Aorta (tissue), 5 donors: ENCODE measurements at regions not wholly inside any gene's neighbourhood (a gene's known extent, or its start where the extent isn't known, plus 50 kb on each side); places are given as distances from the start of the nearest gene placed in this dataset.

Source experiments
- ATAC-seq: fragments of 200-7000 bp; cut with Tn5 transposase; one replicate; pipeline ENCODE4 v1.9.1; 2022; ENCODE audit warnings: moderate library complexity; ENCODE audit not compliant: low FRiP score
- DNase-seq, 2 donors: peaks; one replicate each; pipeline ENCODE4 v3.0.0-alpha.2; 2020
- H3K27ac ChIP-seq, 2 donors: one replicate each; pipeline ENCODE4 v1.5.1; 2013; ENCODE audit warnings: low read length in 2 of 2, mild to moderate bottlenecking in 2 of 2, moderate library complexity in 2 of 2, control low read depth in 1 of 2, inconsistent platforms in 1 of 2, low read depth in 1 of 2
- H3K27me3 ChIP-seq, 2 donors: one replicate each; pipeline ENCODE4 v1.6.1; 2013; ENCODE audit warnings: control low read depth in 1 of 2, low read length in 1 of 2, mild to moderate bottlenecking in 1 of 2, moderate library complexity in 1 of 2; ENCODE audit not compliant: insufficient read depth in 2 of 2, control insufficient read depth in 1 of 2
- H3K36me3 ChIP-seq, 2 donors: one replicate each; pipeline ENCODE4 v1.6.1; 2013; ENCODE audit warnings: control low read depth in 1 of 2, low read length in 1 of 2, mild to moderate bottlenecking in 1 of 2; ENCODE audit not compliant: insufficient read depth in 2 of 2, control insufficient read depth in 1 of 2
- H3K4me1 ChIP-seq, 2 donors: one replicate each; pipeline ENCODE4 v1.6.1; 2013; ENCODE audit warnings: low read length in 2 of 2, control low read depth in 1 of 2, mild to moderate bottlenecking in 1 of 2, moderate library complexity in 1 of 2; ENCODE audit not compliant: insufficient read depth in 2 of 2, control insufficient read depth in 1 of 2
- H3K4me3 ChIP-seq, 2 donors: one replicate each; pipeline ENCODE4 v1.5.1; 2013; ENCODE audit warnings: low read length in 2 of 2, control low read depth in 1 of 2, mild to moderate bottlenecking in 1 of 2
- H3K9me3 ChIP-seq: one replicate; pipeline ENCODE4 v1.6.1; 2013; ENCODE audit warnings: mild to moderate bottlenecking, low read length; ENCODE audit not compliant: control insufficient read depth
- WGBS, 2 donors: extraction: QIAGEN DNeasy Blood & Tissue Kit; methylation state at CpG; one replicate each; pipeline ENCODE4 v1.1.7; 2013; 5-methylcytosine and 5-hydroxymethylcytosine counted together
- intact Hi-C, 2 donors: fragments of 100-400 bp; cut with DNase I; formaldehyde crosslinking; loops; one replicate each; pipeline versions ENCODE4 v1.14.2 to v1.15.0; 2022
- donor health status: healthy with polysubstance abuse.
- donor health status: Bipolar disorder and iron deficiency.
- donor health status: DM: no; HTN: no; CAD: no.
- donor health status: DM: no; HTN: no; CAD: no.
- donor health status: DM: yes; HTN: yes; CAD: no.

- Histone ChIP-seq H3K4me1 (no peaks in the 10 kb centered on the region), H3K36me3 (no peaks in the 10 kb centered on the region), H3K9me3 (no peaks in the 10 kb centered on the region), H3K27me3 (no peaks in the 10 kb centered on the region), H3K27ac (no peak overlapping the region), H3K4me3 (no peak overlapping the region)
- ATAC-seq (no peak), DNase-seq (no peak)
- intact Hi-C loops: no loop called here
These were observed 357.8 kb upstream of the MBL2 start for GRCh38 chr10:53130337-53130736.

- Histone ChIP-seq H3K27me3 (no peaks in the 10 kb centered on the region), H3K4me3 (no peak overlapping the region), H3K27ac (no peak overlapping the region), H3K9me3 (no peaks in the 10 kb centered on the region), H3K4me1 (no peaks in the 10 kb centered on the region), H3K36me3 (no peaks in the 10 kb centered on the region)
- ATAC-seq (no peak), DNase-seq (no peak)
- 26 to 28% methylated on average over 4 of the region's 4 CpGs for WGBS, 2 donors
- intact Hi-C loops: no loop called here
These were observed 355.1 kb upstream of the MBL2 start for GRCh38 chr10:53127686-53128085.

- Histone ChIP-seq H3K27ac (no peak overlapping the region), H3K36me3 (no peaks in the 10 kb centered on the region), H3K4me3 (no peak overlapping the region), H3K4me1 (no peaks in the 10 kb centered on the region), H3K27me3 (no peaks in the 10 kb centered on the region), H3K9me3 (no peaks in the 10 kb centered on the region)
- ATAC-seq: no peak
- DNase-seq: no peak
- WGBS, 2 donors: 45 to 54% methylated on average over 4 of the region's 4 CpGs
- intact Hi-C loops: no loop called here
These were observed 350.7 kb upstream of the MBL2 start for GRCh38 chr10:53123311-53123710.

- H3K27me3 ChIP-seq: no peaks in the 10 kb centered on the region
- no peaks in the 10 kb centered on the region for H3K9me3 ChIP-seq
- H3K4me1 ChIP-seq: no peaks in the 10 kb centered on the region
- ATAC-seq: no peak
- H3K36me3 ChIP-seq: no peaks in the 10 kb centered on the region
- no peak overlapping the region for H3K4me3 ChIP-seq
- H3K27ac ChIP-seq: no peak overlapping the region
- 78 to 84% methylated on average over 4 of the region's 4 CpGs for WGBS, 2 donors
- no peak for DNase-seq
- intact Hi-C loops: no loop called here
These were observed 349.7 kb upstream of the MBL2 start for GRCh38 chr10:53122281-53122680.

- Histone ChIP-seq H3K4me1 (no peaks in the 10 kb centered on the region), H3K36me3 (no peaks in the 10 kb centered on the region), H3K4me3 (no peak overlapping the region), H3K27me3 (no peaks in the 10 kb centered on the region), H3K27ac (no peak overlapping the region), H3K9me3 (no peaks in the 10 kb centered on the region)
- 88 to 89% methylated on average over 2 of the region's 2 CpGs for WGBS, 2 donors
- ATAC-seq: no peak
- no peak for DNase-seq
- intact Hi-C loops: no loop called here
These were observed 343.1 kb upstream of the MBL2 start for GRCh38 chr10:53115660-53116059.

- no peak for ATAC-seq
- 67 to 69% methylated on average over 5 of the region's 5 CpGs for WGBS, 2 donors
These were observed 338.9 kb upstream of the MBL2 start for GRCh38 chr10:53111529-53111928.

GRCh38 chr10:53109320-53109719, 336.7 kb upstream of the MBL2 start:
- ATAC-seq (no peak), DNase-seq (no peak)
- Histone ChIP-seq H3K4me3 (no peak overlapping the region), H3K4me1 (no peaks in the 10 kb centered on the region), H3K9me3 (no peaks in the 10 kb centered on the region), H3K27me3 (no peaks in the 10 kb centered on the region), H3K36me3 (no peaks in the 10 kb centered on the region), H3K27ac (no peak overlapping the region)
- 13 to 17% methylated on average over 2 of the region's 2 CpGs for WGBS, 2 donors
- intact Hi-C loops: no loop called here

More at GRCh38 chr10:53111529-53111928, 338.9 kb upstream of the MBL2 start:
- Histone ChIP-seq H3K4me3 (no peak overlapping the region), H3K4me1 (no peaks in the 10 kb centered on the region), H3K36me3 (no peaks in the 10 kb centered on the region), H3K27me3 (no peaks in the 10 kb centered on the region), H3K27ac (no peak overlapping the region), H3K9me3 (no peaks in the 10 kb centered on the region)
- no peak for DNase-seq
- intact Hi-C loops: no loop called here

- WGBS, 2 donors: 72 to 73% methylated on average over 4 of the region's 4 CpGs
- intact Hi-C loops: no loop called here
- H3K9me3 ChIP-seq: no peaks in the 10 kb centered on the region
- no peak overlapping the region for H3K27ac ChIP-seq
- no peaks in the 10 kb centered on the region for H3K36me3 ChIP-seq
- no peak overlapping the region for H3K4me3 ChIP-seq
- H3K4me1 ChIP-seq: no peaks in the 10 kb centered on the region
- no peaks in the 10 kb centered on the region for H3K27me3 ChIP-seq
- ATAC-seq (no peak), DNase-seq (no peak)
These were observed 335.8 kb upstream of the MBL2 start for GRCh38 chr10:53108317-53108934.

- no peak for ATAC-seq
- H3K27ac ChIP-seq: no peak overlapping the region
- no peaks in the 10 kb centered on the region for H3K36me3 ChIP-seq
- no peak for DNase-seq
- 64 to 74% methylated on average over 5 of the region's 5 CpGs for WGBS, 2 donors
- no peaks in the 10 kb centered on the region for H3K27me3 ChIP-seq
- no peaks in the 10 kb centered on the region for H3K4me1 ChIP-seq
- intact Hi-C loops: no loop called here
- H3K9me3 ChIP-seq: no peaks in the 10 kb centered on the region
- H3K4me3 ChIP-seq: no peak overlapping the region
These were observed 335.1 kb upstream of the MBL2 start for GRCh38 chr10:53107711-53108110.
